Transverse colon (tissue), 4 donors: ENCODE measurements at regions not wholly inside any gene's neighbourhood (a gene's known extent, or its start where the extent isn't known, plus 50 kb on each side); places are given as distances from the start of the nearest gene placed in this dataset.
A peak's percentile ranks its signal among the peaks of the same experiment; 100 is the strongest.

Experiments used
- DNase-seq: peaks from one replicate; pipeline ENCODE4 v3.0.0-alpha.2; 2019
- H3K27ac ChIP-seq, 4 donors: fragments of 200-600 bp; sonication (generic); 2 replicates each; pipeline ENCODE4 v1.5.1; 2016 to 2018; ENCODE audit warnings: inconsistent platforms in 4 of 4
- H3K27me3 ChIP-seq: fragments of 200-600 bp; sonication (generic); 2 replicates; pipeline ENCODE4 v1.5.1; 2017; ENCODE audit warnings: inconsistent platforms
- H3K36me3 ChIP-seq, 4 donors: fragments of 200-600 bp; sonication (generic); 2 replicates each; pipeline ENCODE4 v1.5.1; 2017 to 2019; ENCODE audit warnings: inconsistent platforms in 4 of 4
- H3K4me1 ChIP-seq, 4 donors: fragments of 200-600 bp; sonication (generic); 2 replicates each; pipeline ENCODE4 v1.5.1; 2017 to 2020; ENCODE audit warnings: inconsistent platforms in 4 of 4
- H3K4me3 ChIP-seq, 4 donors: fragments of 200-600 bp; sonication (generic); 1 replicate in 1 of 4; 2 replicates in 3 of 4; pipeline versions ENCODE4 v1.5.1 to v1.6.1; 2017 to 2019; ENCODE audit warnings: inconsistent platforms in 4 of 4
- H3K9me3 ChIP-seq, 2 donors: fragments of 200-600 bp; sonication (generic); 2 replicates each; pipeline ENCODE4 v1.5.1; 2017 to 2019; ENCODE audit warnings: inconsistent platforms in 2 of 2
- CTCF ChIP-seq, 5 experiments: fragments of 200-600 bp in 3 of 5; fragments of 450-650 bp in 2 of 5; sonication (generic) in 3 of 5; IDR thresholded peaks; 1 replicate in 2 of 5; 2 replicates in 3 of 5; pipeline ENCODE4 v1.5.1; 2016 to 2017; ENCODE audit warnings: antibody characterized with exemption in 5 of 5, inconsistent platforms in 3 of 5, mild to moderate bottlenecking in 2 of 5, moderate library complexity in 1 of 5
- EP300 ChIP-seq: sonication (generic); formaldehyde crosslinking; IDR thresholded peaks from one replicate; pipeline ENCODE4 v1.6.1; 2017; ENCODE audit warnings: antibody characterized with exemption, low read depth
- POLR2A ChIP-seq: fragments of 450-650 bp; IDR thresholded peaks from one replicate; pipeline ENCODE4 v1.6.1; 2016; ENCODE audit warnings: antibody characterized with exemption, mild to moderate bottlenecking, moderate library complexity
- POLR2AphosphoS5 ChIP-seq, 3 donors: sonication (generic); formaldehyde crosslinking; IDR thresholded peaks; one replicate each; pipeline ENCODE4 v1.6.1; 2016; ENCODE audit warnings: antibody characterized with exemption in 3 of 3
- WGBS, 2 donors: methylation state at CpG; one replicate each; pipeline ENCODE4 v1.1.5; 2018; ENCODE audit warnings: low coverage in 1 of 2; 5-methylcytosine and 5-hydroxymethylcytosine counted together
- in situ Hi-C, 4 donors: fragments of 200-750 bp; cut with MboI; loops; one replicate each; pipeline versions ENCODE4 v1.15.0 to v1.15.1; 2017; ENCODE audit warnings: low sequenced_read_pairs in 3 of 4, low pct_ligation_motif_present in 1 of 4, low pct_unique_long_range_greater_than_20kb in 1 of 4
- intact Hi-C: fragments of 100-400 bp; cut with DNase I; formaldehyde crosslinking; loops from one replicate; pipeline ENCODE4 v1.15.1; 2023; ENCODE audit warnings: low total_unique reads
- small RNA-seq, 4 donors: library from RNA; depleted of rRNA; stranded (forward); fragments of <200 nt; gene quantifications; one replicate each; pipeline ENCODE3, GENCODE V24; 2016

DNA sequence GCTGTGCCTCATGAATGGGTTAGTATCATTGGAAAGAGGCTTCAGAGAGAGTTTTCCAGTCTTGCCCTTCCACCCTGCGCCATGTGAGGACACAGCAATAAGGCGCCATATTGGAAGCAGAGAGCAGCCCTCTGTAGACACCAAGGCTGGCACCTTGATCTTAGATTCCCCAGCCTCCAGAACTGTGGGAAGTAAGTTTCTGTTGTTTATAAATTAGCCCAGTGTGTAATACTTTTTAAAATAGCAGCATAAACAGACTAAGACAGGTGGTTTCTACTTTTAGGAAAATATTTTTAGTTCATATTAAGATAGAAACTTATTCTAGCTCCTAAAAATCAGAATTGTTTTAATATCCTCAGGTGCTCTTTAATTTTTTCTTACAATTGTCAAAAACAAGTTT lies 117.9 kb downstream of the TM9SF2 start:
- DNase-seq: no peak
- WGBS, 2 donors: 97 to 100% methylated on average over 1 to 2 of the region's 2 CpGs
- no peaks in the 10 kb centered on the region for H3K27me3 ChIP-seq
- no peak overlapping the region for H3K27ac ChIP-seq
- in situ Hi-C loops: loop anchor here in 1 of 4 donors (25.0 kb wide), 1 partner anchor 107 kb away; the partner anchor contains the start of gene TM9SF2
- intact Hi-C loops: no loop called here
- H3K4me3 ChIP-seq: no peak overlapping the region
- TF ChIP-seq CTCF (IDR thresholded peaks at IDR 0.05) (no peak), POLR2AphosphoS5 (IDR thresholded peaks at IDR 0.05) (no peak), EP300 (no peak)
- H3K36me3 ChIP-seq: no peaks in the 10 kb centered on the region
- H3K9me3 ChIP-seq: no peaks in the 10 kb centered on the region
- peaks cover 0 to 22% (median 10%) of the 10 kb centered on the region in 4 donors for H3K4me1 ChIP-seq

- peaks cover 0 to 22% (median 10%) of the 10 kb centered on the region in 4 donors for H3K4me1 ChIP-seq
- intact Hi-C loops: no loop called here
- TF ChIP-seq POLR2A: no peak
- TF ChIP-seq CTCF (IDR thresholded peaks at IDR 0.05): peak; percentile 25 to 41 (median 34)
- no peaks in the 10 kb centered on the region for H3K27me3 ChIP-seq
- no peak overlapping the region for H3K4me3 ChIP-seq
- in situ Hi-C loops: loop anchor here in 1 of 4 donors (25.0 kb wide), 1 partner anchor 105 kb away; the partner anchor contains the start of gene TM9SF2
- WGBS, 2 donors: 54 to 62% methylated on average over 7 to 11 of the region's 11 CpGs
- H3K9me3 ChIP-seq: no peaks in the 10 kb centered on the region
- peak; percentile 21 for DNase-seq
- no peaks in the 10 kb centered on the region for H3K36me3 ChIP-seq
- H3K27ac ChIP-seq: no peak overlapping the region
Measured at GRCh38 chr13:99617474-99618255, 116.4 kb downstream of the TM9SF2 start.

DNA sequence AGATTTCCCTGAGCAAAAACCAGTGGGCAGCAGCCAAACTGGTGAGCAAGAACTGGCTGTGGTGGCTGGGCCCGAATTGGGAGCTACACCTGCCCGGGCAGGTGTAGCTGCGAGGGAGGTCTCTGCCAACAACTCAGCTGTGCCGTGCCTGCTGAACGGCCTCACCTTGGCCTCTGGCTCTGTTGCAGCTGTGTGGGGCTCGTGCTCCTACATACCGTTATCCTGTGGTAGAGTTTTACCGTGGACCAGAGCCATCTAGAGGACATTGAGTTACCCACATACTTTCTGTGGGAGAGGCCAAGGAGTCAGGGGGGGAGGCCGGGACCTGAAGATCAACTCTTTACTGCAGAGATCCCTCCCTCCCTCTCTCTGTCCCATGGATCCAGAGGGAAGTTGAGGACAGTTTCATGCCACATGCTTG lies 113.2 kb downstream of the TM9SF2 start:
- H3K27me3 ChIP-seq: no peaks in the 10 kb centered on the region
- peak; percentile 25 for DNase-seq
- no peak overlapping the region for H3K27ac ChIP-seq
- H3K36me3 ChIP-seq: no peaks in the 10 kb centered on the region
- in situ Hi-C loops (loop anchor here in 1 of 4 donors (25.0 kb wide), 1 partner anchor 102 kb away; the partner anchor contains the start of gene TM9SF2), intact Hi-C loops (loop anchor here (1.0 kb wide), 1 partner anchor 279 kb away; no protein-coding TSS in a partner anchor)
- TF ChIP-seq CTCF (IDR thresholded peaks at IDR 0.05) (no peak), POLR2AphosphoS5 (IDR thresholded peaks at IDR 0.05) (no peak), EP300 (no peak), POLR2A (no peak)
- no peak overlapping the region for H3K4me3 ChIP-seq
- 50 to 63% methylated on average over 1 to 9 of the region's 9 CpGs for WGBS, 2 donors
- H3K4me1 ChIP-seq: peaks cover 0 to 31% (median 13%) of the 10 kb centered on the region in 4 donors
- H3K9me3 ChIP-seq: no peaks in the 10 kb centered on the region

Small RNA genes lying in the stretch of these regions (small RNA-seq; reads per million reads assigned to genes)
- gene MIR4306 (0 reads per million in 4 donors), gene RF00402 (0 reads per million in 4 donors)
